ENCODE measurements at regions not wholly inside any gene's neighbourhood (a gene's known extent, or its start where the extent isn't known, plus 50 kb on each side); places are given as distances from the start of the nearest gene placed in this dataset.
A peak's percentile ranks its signal among the peaks of the same experiment; 100 is the strongest.

- no peak for TF ChIP-seq EZH2phosphoT487 (IDR thresholded peaks at IDR 0.05; ENCODE audit: borderline replicate concordance, low read length)
- no peak for TF ChIP-seq CTCF (conservative IDR thresholded peaks at IDR 0.05; ENCODE audit: low read depth, low read length)
- no peak for TF ChIP-seq EZH2 (IDR thresholded peaks at IDR 0.05; ENCODE audit: low read length, unreplicated experiment)
- Histone ChIP-seq H3K4me1 (ENCODE audit: insufficient read depth, low read length) (peaks cover 45% of the 10 kb centered on the region), H3K4me3 (ENCODE audit: low read length) (peak overlapping the region; percentile 53; the same call in 1 of the 2 replicates), H3K27ac (ENCODE audit: low read length) (peak overlapping the region; percentile 95), H3K27me3 (ENCODE audit: low read length) (no peaks in the 10 kb centered on the region), H2AFZ (ENCODE audit: low read length) (peak overlapping the region; percentile 24), H4K20me1 (ENCODE audit: low read length) (no peaks in the 10 kb centered on the region), H3K9me3 (ENCODE audit: low read length) (no peaks in the 10 kb centered on the region), H3K9me2 (replicated peaks; ENCODE audit: low read length) (no peaks in the 10 kb centered on the region), H3F3A (ENCODE audit: low read length, unreplicated experiment) (peaks cover 8% of the 10 kb centered on the region), H3K9ac (ENCODE audit: low read length) (peak overlapping the region; percentile 49), H3K4me2 (ENCODE audit: low read length) (peak overlapping the region; percentile 84), H3K79me2 (ENCODE audit: low read length) (no peaks in the 10 kb centered on the region), H3K36me3 (ENCODE audit: low read depth, low read length) (no peaks in the 10 kb centered on the region)
- ATAC-seq (peak; percentile 20; the same call in 1 of the 2 replicates), DNase-seq (peak; percentile 46)
- intact Hi-C loops (cut with micrococcal nuclease): loop anchor here (1.0 to 5.0 kb wide), 6 partner anchors 53 to 1026 kb away; no protein-coding TSS in a partner anchor
- BruUV-seq (replicated peaks): TSS peak; percentile 77
- POLR2A ChIA-PET (ENCODE audit: unreplicated experiment): no interaction called here
- CTCF ChIA-PET: interaction anchor here (0.6 to 1.3 kb wide), 2 partner anchors 161 to 465 kb away, joined by 4 to 10 read pairs; partner anchors contain the start of gene TBL1XR1
Observed at GRCh38 chr3:177358977-177359592, 161.8 kb upstream of the TBL1XR1 start.

- intact Hi-C loops (cut with micrococcal nuclease): loop anchor here (1.0 to 5.0 kb wide), 11 partner anchors 73 to 1025 kb away; no protein-coding TSS in a partner anchor
- peak overlapping the region; percentile 84 for H3K4me2 ChIP-seq (ENCODE audit: low read length)
- BruUV-seq (replicated peaks): no TSS peak
- TF ChIP-seq CTCF (conservative IDR thresholded peaks at IDR 0.05; ENCODE audit: low read depth, low read length) (no peak), EZH2phosphoT487 (IDR thresholded peaks at IDR 0.05; ENCODE audit: borderline replicate concordance, low read length) (no peak), EZH2 (IDR thresholded peaks at IDR 0.05; ENCODE audit: low read length, unreplicated experiment) (no peak)
- H3K27ac ChIP-seq (ENCODE audit: low read length): peak overlapping the region; percentile 95
- peak; percentile 59 for ATAC-seq
- no peaks in the 10 kb centered on the region for H3K27me3 ChIP-seq (ENCODE audit: low read length)
- peak overlapping the region; percentile 49; the same call in 1 of the 2 replicates for H3K9ac ChIP-seq (ENCODE audit: low read length)
- H3K79me2 ChIP-seq (ENCODE audit: low read length): no peaks in the 10 kb centered on the region
- ChIA-PET CTCF (interaction anchor here (0.6 to 1.3 kb wide), 3 partner anchors 161 to 959 kb away, joined by 3 to 10 read pairs (median 3); partner anchors contain the start of gene TBL1XR1), POLR2A (ENCODE audit: unreplicated experiment) (interaction anchor here (0.5 to 1.0 kb wide), 2 partner anchors 161 to 162 kb away, joined by 6 to 8 read pairs; partner anchors contain the start of gene TBL1XR1)
- peak overlapping the region; percentile 52 for H2AFZ ChIP-seq (ENCODE audit: low read length)
- H3K9me2 ChIP-seq (replicated peaks; ENCODE audit: low read length): no peaks in the 10 kb centered on the region
- H3F3A ChIP-seq (ENCODE audit: low read length, unreplicated experiment): peaks cover 8% of the 10 kb centered on the region
- no peaks in the 10 kb centered on the region for H3K9me3 ChIP-seq (ENCODE audit: low read length)
- peaks cover 45% of the 10 kb centered on the region for H3K4me1 ChIP-seq (ENCODE audit: insufficient read depth, low read length)
- H4K20me1 ChIP-seq (ENCODE audit: low read length): no peaks in the 10 kb centered on the region
- H3K4me3 ChIP-seq (ENCODE audit: low read length): peak overlapping the region; percentile 53
- DNase-seq: peak; percentile 99
- H3K36me3 ChIP-seq (ENCODE audit: low read depth, low read length): no peaks in the 10 kb centered on the region
Observed at GRCh38 chr3:177359593-177360357, 162.5 kb upstream of the TBL1XR1 start.

All from PC-3 (cell line).